HS-27A (cell line): ENCODE measurements at regions not wholly inside any gene's neighbourhood (a gene's known extent, or its start where the extent isn't known, plus 50 kb on each side); places are given as distances from the start of the nearest gene placed in this dataset.
A peak's percentile ranks its signal among the peaks of the same experiment; 100 is the strongest.

Source experiments
- DNase-seq: peaks from one replicate; pipeline ENCODE4 v3.0.0-alpha.2; 2012; ENCODE audit warnings: low read depth, missing footprints

GRCh38 chr5:61653807-61654580 lies 321.9 kb downstream of the ZSWIM6 start:
- no peak for DNase-seq

- DNase-seq, result no peak
These were observed 322.8 kb downstream of the ZSWIM6 start for GRCh38 chr5:61654876-61655275.

- no peak for DNase-seq
These were observed 325.0 kb downstream of the ZSWIM6 start for GRCh38 chr5:61657010-61657409.

- no peak for DNase-seq
These were observed 325.6 kb downstream of the ZSWIM6 start for GRCh38 chr5:61657686-61658085.

GRCh38 chr5:61658592-61659008 lies 326.5 kb downstream of the ZSWIM6 start:
- DNase-seq, result peak; percentile 26

GRCh38 chr5:61659221-61659696 lies 327.2 kb downstream of the ZSWIM6 start:
- DNase-seq, result no peak

GRCh38 chr5:61662670-61663069 lies 330.6 kb downstream of the ZSWIM6 start:
- no peak for DNase-seq

- no peak for DNase-seq
These were observed 334.1 kb downstream of the ZSWIM6 start for GRCh38 chr5:61666064-61666621.

GRCh38 chr5:61667525-61668218 lies 335.6 kb downstream of the ZSWIM6 start:
- no peak for DNase-seq

GRCh38 chr5:61669531-61669930 lies 337.5 kb downstream of the ZSWIM6 start:
- no peak for DNase-seq

- DNase-seq, result no peak
These were observed 338.9 kb downstream of the ZSWIM6 start for GRCh38 chr5:61670941-61671340.

- DNase-seq, result no peak
These were observed 341.1 kb downstream of the ZSWIM6 start for GRCh38 chr5:61673007-61673735.

GRCh38 chr5:61674378-61674777 lies 342.3 kb downstream of the ZSWIM6 start:
- no peak for DNase-seq

GRCh38 chr5:61675015-61675692 lies 343.1 kb downstream of the ZSWIM6 start:
- no peak for DNase-seq

- DNase-seq, result no peak
These were observed 345.2 kb downstream of the ZSWIM6 start for GRCh38 chr5:61677220-61677619.

- no peak for DNase-seq
These were observed 346.9 kb downstream of the ZSWIM6 start for GRCh38 chr5:61678966-61679365.

- no peak for DNase-seq
These were observed 347.5 kb downstream of the ZSWIM6 start for GRCh38 chr5:61679562-61679961.

GRCh38 chr5:61680247-61680646 lies 348.2 kb downstream of the ZSWIM6 start:
- no peak for DNase-seq

- DNase-seq, result no peak
These were observed 351.1 kb downstream of the ZSWIM6 start for GRCh38 chr5:61683148-61683547.

- no peak for DNase-seq
These were observed 351.9 kb downstream of the ZSWIM6 start for GRCh38 chr5:61683926-61684325.

GRCh38 chr5:61686491-61687257 lies 354.6 kb downstream of the ZSWIM6 start:
- DNase-seq, result no peak
